HG02642 (cell line): ENCODE measurements at regions not wholly inside any gene's neighbourhood (a gene's known extent, or its start where the extent isn't known, plus 50 kb on each side); places are given as distances from the start of the nearest gene placed in this dataset.
"Not testable (repeated sequence)": the region's sequence is repeated elsewhere in the genome, so short reads cannot be mapped to it uniquely, and the experiment has no call there.

ENCODE experiments used
- ATAC-seq: cut with Tn5 transposase; IDR thresholded peaks from one replicate; pipeline ENCODE4 v1.9.1; 2021; ENCODE audit warnings: mild to moderate bottlenecking; ENCODE audit not compliant: unreplicated experiment, poor library complexity

- no peak for ATAC-seq
Observed at GRCh38 chr12:89080793-89081465, 271.4 kb downstream of the DUSP6 start.

GRCh38 chr12:89075880-89076540 is 276.3 kb downstream of the DUSP6 start:
- no peak for ATAC-seq

- ATAC-seq, result no peak
Observed at GRCh38 chr12:89073659-89074058, 278.6 kb downstream of the DUSP6 start.

GRCh38 chr12:89073027-89073398 is 279.3 kb downstream of the DUSP6 start:
- ATAC-seq, result no peak

GRCh38 chr12:89072294-89073026 is 279.8 kb downstream of the DUSP6 start:
- ATAC-seq, result no peak

- ATAC-seq, result no peak
Observed at GRCh38 chr12:89070603-89071002, 281.7 kb downstream of the DUSP6 start.

- ATAC-seq, result no peak
Observed at GRCh38 chr12:89069431-89069830, 282.9 kb downstream of the DUSP6 start.

GRCh38 chr12:89067421-89068187 is 284.7 kb downstream of the DUSP6 start:
- no peak for ATAC-seq

- no peak for ATAC-seq
Observed at GRCh38 chr12:89064780-89065179, 287.5 kb downstream of the DUSP6 start.

- ATAC-seq, result no peak
Observed at GRCh38 chr12:89064151-89064550, 288.1 kb downstream of the DUSP6 start.

GRCh38 chr12:89062996-89063395 is 289.3 kb downstream of the DUSP6 start:
- no peak for ATAC-seq

- ATAC-seq, result no peak
Observed at GRCh38 chr12:89059721-89060541, 292.4 kb downstream of the DUSP6 start.

- no peak for ATAC-seq
Observed at GRCh38 chr12:89059056-89059455, 293.2 kb downstream of the DUSP6 start.

GRCh38 chr12:89058402-89058801 is 293.9 kb downstream of the DUSP6 start:
- ATAC-seq, result no peak

GRCh38 chr12:89053817-89054216 is 298.5 kb downstream of the DUSP6 start:
- not testable (repeated sequence) for ATAC-seq

- peak; percentile 69 for ATAC-seq
Observed at GRCh38 chr12:89051065-89051677, 301.1 kb downstream of the DUSP6 start.

- no peak for ATAC-seq
Observed at GRCh38 chr12:89047856-89048418, 304.4 kb downstream of the DUSP6 start.

- ATAC-seq, result no peak
Observed at GRCh38 chr12:89041078-89041477, 311.2 kb downstream of the DUSP6 start.
